ENCODE measurements at regions not wholly inside any gene's neighbourhood (a gene's known extent, or its start where the extent isn't known, plus 50 kb on each side); places are given as distances from the start of the nearest gene placed in this dataset.

- no peak for TF ChIP-seq CTCF (IDR thresholded peaks at IDR 0.05)
- TF ChIP-seq POLR2A (IDR thresholded peaks at IDR 0.05), result no peak
These were observed 110.3 kb upstream of the ETV6 start for GRCh38 chr12:11539156-11539555.

Data from ovary (tissue), 3 donors.